NCI-H1930 (cell line): ENCODE measurements at regions not wholly inside any gene's neighbourhood (a gene's known extent, or its start where the extent isn't known, plus 50 kb on each side); places are given as distances from the start of the nearest gene placed in this dataset.

Experiments
- DNase-seq, 2 experiments: peaks; one replicate each; lab custom pipeline; 2025; lab: John Stamatoyannopoulos, UW

- no peak for DNase-seq
Observed at GRCh38 chr10:10779511-10779910, 238.2 kb upstream of the CELF2 start.

GRCh38 chr10:10780746-10781145 is 236.9 kb upstream of the CELF2 start:
- no peak for DNase-seq

GRCh38 chr10:10782603-10783002 is 235.1 kb upstream of the CELF2 start:
- DNase-seq, result no peak

- no peak for DNase-seq
Observed at GRCh38 chr10:10785627-10786026, 232.0 kb upstream of the CELF2 start.

GRCh38 chr10:10786109-10787090 is 231.3 kb upstream of the CELF2 start:
- no peak for DNase-seq

- no peak for DNase-seq
Observed at GRCh38 chr10:10787586-10787985, 230.1 kb upstream of the CELF2 start.

- no peak for DNase-seq
Observed at GRCh38 chr10:10788761-10789160, 228.9 kb upstream of the CELF2 start.

- no peak for DNase-seq
Observed at GRCh38 chr10:10791869-10792268, 225.8 kb upstream of the CELF2 start.

GRCh38 chr10:10792681-10793080 is 225.0 kb upstream of the CELF2 start:
- DNase-seq, result no peak

GRCh38 chr10:10794046-10794445 is 223.6 kb upstream of the CELF2 start:
- no peak for DNase-seq

- DNase-seq, result no peak
Observed at GRCh38 chr10:10794791-10795191, 222.9 kb upstream of the CELF2 start.

- DNase-seq, result no peak
Observed at GRCh38 chr10:10796061-10796773, 221.5 kb upstream of the CELF2 start.

- DNase-seq, result no peak
Observed at GRCh38 chr10:10796774-10797415, 220.8 kb upstream of the CELF2 start.

GRCh38 chr10:10797513-10797912 is 220.2 kb upstream of the CELF2 start:
- no peak for DNase-seq

- no peak for DNase-seq
Observed at GRCh38 chr10:10798102-10798863, 219.4 kb upstream of the CELF2 start.

GRCh38 chr10:10798864-10799192 is 218.8 kb upstream of the CELF2 start:
- no peak for DNase-seq

GRCh38 chr10:10800961-10801360 is 216.7 kb upstream of the CELF2 start:
- DNase-seq, result no peak

GRCh38 chr10:10803278-10803677 is 214.4 kb upstream of the CELF2 start:
- DNase-seq, result no peak

- DNase-seq, result no peak
Observed at GRCh38 chr10:10804061-10804460, 213.6 kb upstream of the CELF2 start.

- DNase-seq, result no peak
Observed at GRCh38 chr10:10804998-10805740, 212.5 kb upstream of the CELF2 start.

- no peak for DNase-seq
Observed at GRCh38 chr10:10807106-10807505, 210.6 kb upstream of the CELF2 start.
